Fibroblast of pulmonary artery (primary cell): ENCODE measurements at regions not wholly inside any gene's neighbourhood (a gene's known extent, or its start where the extent isn't known, plus 50 kb on each side); places are given as distances from the start of the nearest gene placed in this dataset.

Experiments used
- DNase-seq: peaks from one replicate; pipeline ENCODE4 v3.0.0-alpha.2; 2010; ENCODE audit warnings: low read depth
- H3K4me3 ChIP-seq: replicated peaks from 2 replicates; pipeline ENCODE4 v1.5.1; 2011; ENCODE audit warnings: low read depth, mild to moderate bottlenecking, control low read depth, low read length, moderate library complexity
- TF ChIP-seq, protein P1 (sequence below): IDR thresholded peaks from 2 replicates; pipeline ENCODE4 v1.5.1; 2011; ENCODE audit warnings: mild to moderate bottlenecking, control low read depth, low read length, inconsistent platforms; ENCODE audit errors: missing control alignments

DNA sequence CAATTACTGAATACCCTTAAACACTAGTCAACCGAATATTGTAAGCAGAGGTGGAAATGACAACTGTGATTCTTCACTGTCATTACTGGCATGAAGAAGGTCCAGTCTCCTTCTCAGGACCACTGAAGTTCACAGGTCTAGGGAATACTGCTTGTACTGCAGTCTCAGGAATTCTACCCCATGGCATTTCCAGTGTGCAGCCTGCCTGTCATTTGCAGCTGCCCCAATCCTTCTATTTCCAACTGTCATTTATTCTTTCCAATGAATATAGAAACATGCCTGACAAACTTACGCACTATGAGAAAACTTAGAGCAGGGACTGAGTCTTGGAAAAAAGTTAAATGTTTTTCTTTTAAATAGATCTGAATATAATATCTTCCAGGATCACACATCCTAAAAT, 308.0 kb upstream of the THBS1 start:
- TF ChIP-seq, protein P1, sequence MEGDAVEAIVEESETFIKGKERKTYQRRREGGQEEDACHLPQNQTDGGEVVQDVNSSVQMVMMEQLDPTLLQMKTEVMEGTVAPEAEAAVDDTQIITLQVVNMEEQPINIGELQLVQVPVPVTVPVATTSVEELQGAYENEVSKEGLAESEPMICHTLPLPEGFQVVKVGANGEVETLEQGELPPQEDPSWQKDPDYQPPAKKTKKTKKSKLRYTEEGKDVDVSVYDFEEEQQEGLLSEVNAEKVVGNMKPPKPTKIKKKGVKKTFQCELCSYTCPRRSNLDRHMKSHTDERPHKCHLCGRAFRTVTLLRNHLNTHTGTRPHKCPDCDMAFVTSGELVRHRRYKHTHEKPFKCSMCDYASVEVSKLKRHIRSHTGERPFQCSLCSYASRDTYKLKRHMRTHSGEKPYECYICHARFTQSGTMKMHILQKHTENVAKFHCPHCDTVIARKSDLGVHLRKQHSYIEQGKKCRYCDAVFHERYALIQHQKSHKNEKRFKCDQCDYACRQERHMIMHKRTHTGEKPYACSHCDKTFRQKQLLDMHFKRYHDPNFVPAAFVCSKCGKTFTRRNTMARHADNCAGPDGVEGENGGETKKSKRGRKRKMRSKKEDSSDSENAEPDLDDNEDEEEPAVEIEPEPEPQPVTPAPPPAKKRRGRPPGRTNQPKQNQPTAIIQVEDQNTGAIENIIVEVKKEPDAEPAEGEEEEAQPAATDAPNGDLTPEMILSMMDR, result no peak
- H3K4me3 ChIP-seq, result no peak overlapping the region
- DNase-seq, result no peak

DNA sequence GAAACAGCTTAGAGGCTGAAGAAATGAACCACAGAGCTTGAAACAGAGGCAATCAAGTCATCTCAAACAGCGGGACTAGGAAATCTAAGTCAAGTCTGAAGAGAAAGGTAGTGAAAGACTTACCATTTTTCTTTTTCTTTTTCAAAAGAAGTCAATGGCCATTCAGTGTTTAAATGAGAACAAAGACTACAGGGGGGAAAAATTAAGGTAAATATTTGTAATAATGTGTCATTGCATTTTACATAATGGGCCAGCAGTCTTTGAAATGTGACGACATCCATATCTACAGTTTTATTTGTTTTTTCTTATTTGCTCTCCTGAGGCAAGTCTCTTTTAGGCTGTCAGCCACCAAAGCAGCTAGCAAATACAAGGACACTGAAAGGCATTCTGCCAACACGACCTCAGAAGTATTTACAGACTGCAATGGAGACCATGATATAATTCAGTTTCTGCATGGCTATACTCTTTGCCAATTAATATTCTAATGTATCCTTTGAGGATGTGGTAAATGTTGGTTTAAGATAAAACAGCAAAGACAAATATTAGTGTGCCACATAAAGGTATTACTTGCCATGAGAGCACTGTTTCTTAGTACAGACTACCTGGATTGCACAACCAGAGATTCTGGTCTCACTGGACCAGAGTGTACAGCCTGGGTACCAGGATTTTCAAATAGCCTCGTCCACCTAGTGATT, 307.0 kb upstream of the THBS1 start:
- H3K4me3 ChIP-seq, result no peak overlapping the region
- peak; percentile 53 for DNase-seq
- TF ChIP-seq, protein P1, result no peak

DNA sequence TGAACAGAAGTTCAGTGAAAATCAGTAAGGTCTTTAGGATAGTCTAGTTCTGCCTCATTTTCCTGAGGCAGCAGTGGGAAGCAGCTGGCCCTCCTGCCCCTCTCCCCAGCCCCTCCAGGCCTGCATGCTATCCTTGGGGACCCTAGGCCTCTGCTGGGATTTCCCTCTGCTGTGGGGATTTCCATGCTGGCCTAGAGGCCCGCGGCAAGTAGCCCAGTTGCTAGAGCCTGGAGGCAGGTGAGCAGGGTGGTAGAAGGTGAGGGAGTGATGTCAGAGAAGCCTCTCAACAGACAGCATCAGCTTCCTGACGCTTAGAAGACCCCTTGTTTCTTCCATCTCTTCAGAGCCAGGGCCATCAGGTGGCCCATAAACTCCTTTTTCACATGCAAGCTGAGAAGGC, 305.8 kb upstream of the THBS1 start:
- no peak for DNase-seq
- TF ChIP-seq, protein P1, result no peak
- no peak overlapping the region for H3K4me3 ChIP-seq

DNA sequence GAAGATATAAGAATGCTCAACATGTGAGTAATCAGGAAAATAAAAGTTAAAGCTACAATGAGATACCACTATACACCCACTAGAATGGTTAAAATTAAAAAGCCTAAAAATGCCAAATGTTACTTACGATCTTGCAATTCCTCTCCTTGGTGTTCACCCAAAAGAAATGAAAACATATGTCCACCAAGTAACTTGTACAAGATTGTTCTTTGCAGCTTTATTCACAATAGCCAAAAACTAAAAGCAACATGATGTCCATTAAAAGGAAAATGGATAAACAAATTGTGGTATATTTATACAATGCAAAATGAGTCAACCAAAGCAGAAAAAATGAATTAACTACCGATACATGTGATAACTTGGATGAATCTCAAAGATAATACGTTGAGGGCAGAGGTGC, 301.6 kb upstream of the THBS1 start:
- TF ChIP-seq, protein P1, result no peak
- no peak overlapping the region for H3K4me3 ChIP-seq
- DNase-seq, result no peak

DNA sequence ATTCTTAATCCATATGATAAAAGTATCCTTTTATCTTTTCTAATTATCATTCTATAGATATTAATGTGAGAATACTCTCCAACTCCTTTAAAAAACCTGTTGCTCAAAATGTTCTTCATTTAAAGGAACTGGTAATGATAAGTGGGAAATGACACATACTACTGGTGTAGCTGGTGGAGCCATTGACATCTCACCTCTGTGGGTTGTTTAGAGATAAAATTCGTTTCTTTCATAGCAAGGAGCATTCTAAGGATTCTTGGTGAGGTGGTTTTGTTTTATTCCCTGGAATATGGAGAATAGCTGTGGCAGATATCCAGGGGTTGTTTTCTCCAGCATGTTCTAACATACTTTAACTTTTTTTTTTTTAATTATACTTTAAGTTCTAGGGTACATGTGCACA, 299.8 kb upstream of the THBS1 start:
- DNase-seq, result peak; percentile 90
- no peak overlapping the region for H3K4me3 ChIP-seq
- TF ChIP-seq, protein P1, result no peak

DNA sequence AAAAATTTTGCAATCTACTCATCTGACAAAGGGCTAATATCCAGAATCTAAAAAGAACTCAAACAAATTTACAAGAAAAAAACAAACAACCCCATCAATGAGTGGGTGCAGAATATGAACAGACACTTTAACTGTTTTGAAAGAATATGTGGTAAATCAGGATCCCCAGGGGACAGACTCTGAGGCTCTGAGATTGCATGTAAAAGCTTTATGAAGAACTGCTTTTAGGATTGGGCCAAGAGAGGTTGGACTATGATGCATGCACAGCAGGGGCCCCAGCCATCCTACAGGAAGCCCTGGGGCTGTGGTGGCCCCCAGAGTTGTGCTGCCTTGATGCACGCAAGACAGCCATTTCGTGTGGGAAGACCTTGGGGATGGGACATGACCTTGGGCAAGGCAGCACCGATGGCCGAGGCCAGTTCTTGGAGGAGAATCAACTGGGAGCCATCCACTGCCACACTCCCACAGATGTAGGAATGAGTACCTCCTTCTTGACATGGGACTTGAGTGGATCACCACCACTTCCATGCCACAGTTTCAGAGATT, 298.1 kb upstream of the THBS1 start:
- DNase-seq, result no peak

More for the DNA sequence above, 298.1 kb upstream of the THBS1 start:
- TF ChIP-seq, protein P1, result no peak
- no peak overlapping the region for H3K4me3 ChIP-seq
